Left ventricle myocardium inferior (tissue), 1 donor: ENCODE measurements at regions not wholly inside any gene's neighbourhood (a gene's known extent, or its start where the extent isn't known, plus 50 kb on each side); places are given as distances from the start of the nearest gene placed in this dataset.

Experiments used
- DNase-seq: peaks from one replicate; pipeline ENCODE4 v3.0.0-alpha.2; 2020
- H3K27ac ChIP-seq: fragments of 200-600 bp; replicated peaks from 2 replicates; pipeline ENCODE4 v1.8.0; 2021
- H3K27me3 ChIP-seq: fragments of 200-600 bp; 2 replicates; pipeline ENCODE4 v1.8.0; 2021; ENCODE audit warnings: low read depth
- H3K36me3 ChIP-seq: fragments of 200-600 bp; 2 replicates; pipeline ENCODE4 v1.8.0; 2021
- H3K4me1 ChIP-seq: fragments of 200-600 bp; 2 replicates; pipeline ENCODE4 v1.8.0; 2021
- H3K4me3 ChIP-seq: fragments of 200-600 bp; 2 replicates; pipeline ENCODE4 v1.8.0; 2021; ENCODE audit warnings: mild to moderate bottlenecking, moderate library complexity
- H3K9me3 ChIP-seq: fragments of 200-600 bp; replicated peaks from 2 replicates; pipeline ENCODE4 v1.8.0; 2021
- CTCF ChIP-seq: fragments of 200-600 bp; IDR thresholded peaks from 2 replicates; pipeline ENCODE4 v1.8.0; 2021; ENCODE audit warnings: antibody characterized with exemption, mild to moderate bottlenecking, borderline replicate concordance
- intact Hi-C: fragments of 100-400 bp; cut with micrococcal nuclease; formaldehyde crosslinking; loops from one replicate; pipeline ENCODE4 v1.11.0; 2022
- donor health status: DM: no; HTN: yes; CAD: no; lungs with severe emphysema.

- TF ChIP-seq CTCF = no peak
- intact Hi-C loops = no loop called here
Measured at GRCh38 chr14:38122241-38122640, 85.5 kb upstream of the SSTR1 start.

GRCh38 chr14:38124506-38124905 is 83.2 kb upstream of the SSTR1 start:
- H3K9me3 ChIP-seq = no peaks in the 10 kb centered on the region
- no peak for DNase-seq
- no peak overlapping the region for H3K27ac ChIP-seq
- no peaks in the 10 kb centered on the region for H3K27me3 ChIP-seq
- H3K36me3 ChIP-seq = no peaks in the 10 kb centered on the region
- H3K4me3 ChIP-seq = no peak overlapping the region
- no peaks in the 10 kb centered on the region for H3K4me1 ChIP-seq
- no peak for TF ChIP-seq CTCF
- intact Hi-C loops = no loop called here

More at GRCh38 chr14:38122241-38122640, 85.5 kb upstream of the SSTR1 start:
- H3K27ac ChIP-seq = no peak overlapping the region
- no peaks in the 10 kb centered on the region for H3K27me3 ChIP-seq
- H3K4me1 ChIP-seq = no peaks in the 10 kb centered on the region
- DNase-seq = no peak
- H3K4me3 ChIP-seq = no peak overlapping the region
- H3K36me3 ChIP-seq = no peaks in the 10 kb centered on the region
- H3K9me3 ChIP-seq = peaks cover 5% of the 10 kb centered on the region

- no peak for DNase-seq
- H3K27me3 ChIP-seq = no peaks in the 10 kb centered on the region
- H3K27ac ChIP-seq = no peak overlapping the region
- no peaks in the 10 kb centered on the region for H3K36me3 ChIP-seq
- intact Hi-C loops = no loop called here
- H3K4me1 ChIP-seq = no peaks in the 10 kb centered on the region
- no peak overlapping the region for H3K4me3 ChIP-seq
- no peak for TF ChIP-seq CTCF
- H3K9me3 ChIP-seq = no peaks in the 10 kb centered on the region
Measured at GRCh38 chr14:38125481-38126037, 82.1 kb upstream of the SSTR1 start.

GRCh38 chr14:38127356-38127755 is 80.3 kb upstream of the SSTR1 start:
- Histone ChIP-seq H3K4me1 (no peaks in the 10 kb centered on the region), H3K27me3 (no peaks in the 10 kb centered on the region), H3K36me3 (no peaks in the 10 kb centered on the region), H3K4me3 (no peak overlapping the region), H3K27ac (no peak overlapping the region), H3K9me3 (peaks cover 9% of the 10 kb centered on the region)
- DNase-seq = no peak
- TF ChIP-seq CTCF = no peak
- intact Hi-C loops = no loop called here

GRCh38 chr14:38127784-38128183 is 79.9 kb upstream of the SSTR1 start:
- TF ChIP-seq CTCF = no peak
- H3K27ac ChIP-seq = no peak overlapping the region
- H3K4me1 ChIP-seq = no peaks in the 10 kb centered on the region
- H3K9me3 ChIP-seq = peaks cover 9% of the 10 kb centered on the region
- no peaks in the 10 kb centered on the region for H3K36me3 ChIP-seq
- H3K27me3 ChIP-seq = no peaks in the 10 kb centered on the region
- H3K4me3 ChIP-seq = no peak overlapping the region
- intact Hi-C loops = no loop called here
- DNase-seq = no peak
